ENCODE measurements at regions not wholly inside any gene's neighbourhood (a gene's known extent, or its start where the extent isn't known, plus 50 kb on each side); places are given as distances from the start of the nearest gene placed in this dataset.

DNA sequence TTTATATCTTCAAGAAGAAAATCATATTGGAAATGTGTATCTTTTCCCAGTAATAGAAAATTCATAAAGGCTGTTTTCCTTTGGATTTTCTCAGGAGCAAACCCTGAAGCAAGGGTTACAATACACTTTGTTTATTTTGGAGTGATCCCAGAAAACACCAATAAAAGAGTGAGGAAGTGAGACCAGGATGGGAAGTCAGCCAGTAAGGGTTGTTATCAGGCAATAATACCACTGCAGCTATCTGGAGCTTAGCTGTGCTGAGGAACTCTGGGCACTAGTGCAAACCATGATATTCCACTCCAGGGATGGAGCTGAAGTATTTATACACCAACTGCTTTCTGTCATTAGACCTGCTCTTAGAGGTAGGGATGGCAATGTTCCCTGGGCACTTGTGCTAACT lies 1002.3 kb downstream of the FLRT2 start:
- TF ChIP-seq, protein P1, sequence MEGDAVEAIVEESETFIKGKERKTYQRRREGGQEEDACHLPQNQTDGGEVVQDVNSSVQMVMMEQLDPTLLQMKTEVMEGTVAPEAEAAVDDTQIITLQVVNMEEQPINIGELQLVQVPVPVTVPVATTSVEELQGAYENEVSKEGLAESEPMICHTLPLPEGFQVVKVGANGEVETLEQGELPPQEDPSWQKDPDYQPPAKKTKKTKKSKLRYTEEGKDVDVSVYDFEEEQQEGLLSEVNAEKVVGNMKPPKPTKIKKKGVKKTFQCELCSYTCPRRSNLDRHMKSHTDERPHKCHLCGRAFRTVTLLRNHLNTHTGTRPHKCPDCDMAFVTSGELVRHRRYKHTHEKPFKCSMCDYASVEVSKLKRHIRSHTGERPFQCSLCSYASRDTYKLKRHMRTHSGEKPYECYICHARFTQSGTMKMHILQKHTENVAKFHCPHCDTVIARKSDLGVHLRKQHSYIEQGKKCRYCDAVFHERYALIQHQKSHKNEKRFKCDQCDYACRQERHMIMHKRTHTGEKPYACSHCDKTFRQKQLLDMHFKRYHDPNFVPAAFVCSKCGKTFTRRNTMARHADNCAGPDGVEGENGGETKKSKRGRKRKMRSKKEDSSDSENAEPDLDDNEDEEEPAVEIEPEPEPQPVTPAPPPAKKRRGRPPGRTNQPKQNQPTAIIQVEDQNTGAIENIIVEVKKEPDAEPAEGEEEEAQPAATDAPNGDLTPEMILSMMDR (IDR thresholded peaks at IDR 0.05; ENCODE audit: low read depth, low read length, poor library complexity, severe bottlenecking) = no peak
- no peak for TF ChIP-seq EZH2phosphoT487 (IDR thresholded peaks at IDR 0.05; ENCODE audit: borderline replicate concordance, low read length)
